Endothelial cell of umbilical vein (primary cell): ENCODE measurements at regions not wholly inside any gene's neighbourhood (a gene's known extent, or its start where the extent isn't known, plus 50 kb on each side); places are given as distances from the start of the nearest gene placed in this dataset.

Source experiments
- BruUV-seq: library from RNA; stranded (reverse); fragments of 400-500 nt; replicated peaks from 2 replicates; lab custom pipeline; 2021; lab: Mats Ljungman, UMichigan
- CTCF ChIA-PET: fragments of 300-600, 350-600 bp; sonication (Branson Sonifier 250); formaldehyde crosslinking; loops from one replicate; lab custom pipeline; 2021; ENCODE audit warnings: antibody characterized with exemption, inconsistent platforms; lab: Charles Lee
- POLR2A ChIA-PET: fragments of 300-600, 350-600 bp; sonication (Branson Sonifier 250); formaldehyde crosslinking; loops from one replicate; lab custom pipeline; 2021; ENCODE audit warnings: antibody characterized with exemption, inconsistent platforms; lab: Charles Lee
- DNase-seq: peaks from one replicate; pipeline ENCODE4 v3.0.0-alpha.2; 2011; ENCODE audit warnings: low read depth, low spot score
- FAIRE-seq: peaks from 2 replicates; lab custom pipeline; 2011; peaks lifted over from hg19 to GRCh38; lab: Jason Lieb, UNC
- H2AFZ ChIP-seq: 2 replicates; pipeline ENCODE4 v1.6.0; 2012; ENCODE audit warnings: low read depth, low read length, control low read depth, inconsistent platforms
- H3K27ac ChIP-seq: 2 replicates; pipeline ENCODE4 v1.5.1; 2011; ENCODE audit warnings: low read depth, mild to moderate bottlenecking, control low read depth, low read length, moderate library complexity; ENCODE audit not compliant: insufficient read depth
- H3K27me3 ChIP-seq, 2 experiments: 2 replicates each; pipeline versions ENCODE4 v1.6.0 to v1.6.1; 2011; ENCODE audit warnings: low read length in 2 of 2, mixed read lengths in 1 of 2; ENCODE audit not compliant: control insufficient read depth in 2 of 2, insufficient read depth in 2 of 2
- H3K36me3 ChIP-seq, 2 experiments: 2 replicates in 1 of 2; 3 replicates in 1 of 2; pipeline ENCODE4 v1.5.1; 2011; ENCODE audit warnings: low read length in 2 of 2, mild to moderate bottlenecking in 1 of 2, moderate library complexity in 1 of 2; ENCODE audit not compliant: control insufficient read depth in 2 of 2, insufficient read depth in 2 of 2; ENCODE audit errors: extremely low read depth in 1 of 2
- H3K4me1 ChIP-seq: 3 replicates; pipeline ENCODE4 v1.5.1; 2011; ENCODE audit warnings: mild to moderate bottlenecking, low read length; ENCODE audit not compliant: control insufficient read depth, insufficient read depth; ENCODE audit errors: extremely low read depth
- H3K4me2 ChIP-seq: 2 replicates; pipeline ENCODE4 v1.6.1; 2011; ENCODE audit warnings: low read length, control low read depth, mixed read lengths; ENCODE audit not compliant: insufficient read depth
- H3K4me3 ChIP-seq, 3 experiments: fragments of 200-600 bp in 1 of 3; sonication (generic), shearing (Covaris generic) in 1 of 3; replicated peaks in 1 of 3; 2 replicates each; pipeline ENCODE4 v1.5.1; 2011 to 2016; ENCODE audit warnings: control low read depth in 3 of 3, low read length in 3 of 3, mild to moderate bottlenecking in 2 of 3, inconsistent platforms in 1 of 3, low read depth in 1 of 3, moderate library complexity in 1 of 3; ENCODE audit not compliant: insufficient read depth in 1 of 3
- H3K79me2 ChIP-seq: 2 replicates; pipeline ENCODE4 v1.6.0; 2012; ENCODE audit warnings: low read length, inconsistent platforms; ENCODE audit not compliant: control insufficient read depth, insufficient read depth
- H3K9ac ChIP-seq: replicated peaks from 2 replicates; pipeline ENCODE3; 2011; ENCODE audit warnings: low read length, control low read depth; ENCODE audit not compliant: insufficient read depth; ENCODE audit errors: extremely low read depth
- H3K9me1 ChIP-seq: replicated peaks from 3 replicates; pipeline ENCODE4 v1.6.0; 2011; ENCODE audit warnings: mild to moderate bottlenecking, low read length; ENCODE audit not compliant: control insufficient read depth, insufficient read depth; ENCODE audit errors: extremely low read depth
- H3K9me3 ChIP-seq: replicated peaks from 2 replicates; pipeline ENCODE4 v1.5.1; 2012; ENCODE audit warnings: low read length, inconsistent platforms; ENCODE audit not compliant: control insufficient read depth, insufficient read depth
- H4K20me1 ChIP-seq: replicated peaks from 2 replicates; pipeline ENCODE3; 2011; ENCODE audit warnings: mild to moderate bottlenecking, low read length; ENCODE audit not compliant: control insufficient read depth, insufficient read depth; ENCODE audit errors: extremely low read depth
- CTCF ChIP-seq, 2 donors: IDR thresholded peaks; 1 replicate in 1 of 2; 2 replicates in 1 of 2; pipeline ENCODE4 v1.5.1; 2011; ENCODE audit warnings: low read length in 2 of 2, mild to moderate bottlenecking in 2 of 2, moderate library complexity in 2 of 2, control low read depth in 1 of 2, inconsistent platforms in 1 of 2, low read depth in 1 of 2; ENCODE audit not compliant: insufficient read depth in 1 of 2; ENCODE audit errors: extremely low read depth in 1 of 2
- EZH2 ChIP-seq: IDR thresholded peaks from 2 replicates; pipeline ENCODE4 v1.6.1; 2012; ENCODE audit warnings: borderline replicate concordance, low read depth, mild to moderate bottlenecking, moderate library complexity, low read length, inconsistent platforms; ENCODE audit not compliant: severe bottlenecking
- FOS ChIP-seq: IDR thresholded peaks from 2 replicates; pipeline ENCODE4 v1.6.1; 2011; ENCODE audit warnings: mild to moderate bottlenecking, low read length, moderate library complexity, borderline replicate concordance; ENCODE audit not compliant: insufficient read depth
- GATA2 ChIP-seq: IDR thresholded peaks from 2 replicates; pipeline ENCODE4 v1.7.0; 2011; ENCODE audit warnings: low read depth, mild to moderate bottlenecking, moderate library complexity, mixed read lengths, low read length; ENCODE audit not compliant: insufficient read length, insufficient read depth
- JUN ChIP-seq: IDR thresholded peaks from 2 replicates; pipeline ENCODE4 v1.6.1; 2011; ENCODE audit warnings: borderline replicate concordance, low read depth; ENCODE audit not compliant: insufficient read length, insufficient read depth
- MYC ChIP-seq: IDR thresholded peaks from one replicate; pipeline ENCODE4 v1.6.1; 2011; ENCODE audit warnings: mild to moderate bottlenecking, low read depth, low read length
- POLR2A ChIP-seq: IDR thresholded peaks from 2 replicates; pipeline ENCODE4 v1.6.1; 2012; ENCODE audit warnings: low read depth, mild to moderate bottlenecking, control low read depth, low read length
- POLR2AphosphoS5 ChIP-seq: IDR thresholded peaks from 2 replicates; pipeline ENCODE4 v1.6.1; 2012; ENCODE audit warnings: low read depth, mild to moderate bottlenecking, control low read depth, low read length, moderate library complexity; ENCODE audit not compliant: insufficient read depth
- dilution Hi-C: fragments of 300-500 bp; cut with MboI; formaldehyde crosslinking; loops from one replicate; pipeline ENCODE4 v1.15.0; 2019; ENCODE audit warnings: low sequenced_read_pairs; ENCODE audit not compliant: extremely low pct_ligation_motif_present
- intact Hi-C: fragments of 100-400 bp; cut with micrococcal nuclease; formaldehyde crosslinking; loops from one replicate; pipeline ENCODE4 v1.10.0; 2022
- TF ChIP-seq, protein P1 (sequence below): IDR thresholded peaks from 2 replicates; pipeline ENCODE4 v1.6.1; 2011; ENCODE audit not compliant: insufficient read depth, insufficient read length

DNA sequence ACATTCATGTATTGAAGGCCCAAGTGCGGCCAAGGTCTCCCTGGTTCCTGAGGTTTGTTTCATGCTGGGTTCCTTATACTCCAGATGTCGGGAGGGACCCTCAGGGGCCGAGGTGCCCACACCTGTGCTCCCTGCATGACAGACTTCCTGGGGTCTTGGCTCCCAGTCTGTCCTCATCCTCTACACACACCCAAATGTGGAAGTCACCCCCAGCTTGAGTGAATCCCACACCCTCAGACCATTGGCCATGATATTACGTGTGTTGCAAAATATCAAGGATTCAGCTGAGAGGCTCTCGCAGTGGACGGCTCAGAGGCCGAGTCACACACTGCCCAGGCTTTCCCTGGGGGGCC is 82.2 kb upstream of the DUSP22 start:
- Histone ChIP-seq H3K79me2 (no peaks in the 10 kb centered on the region), H3K27ac (no peak overlapping the region), H2AFZ (no peak overlapping the region), H3K36me3 (no peaks in the 10 kb centered on the region), H3K4me2 (no peak overlapping the region), H3K4me1 (no peaks in the 10 kb centered on the region), H3K4me3 (no peak overlapping the region), H3K27me3 (no peaks in the 10 kb centered on the region), H4K20me1 (no peaks in the 10 kb centered on the region), H3K9ac (no peak overlapping the region), H3K9me3 (no peaks in the 10 kb centered on the region), H3K9me1 (no peaks in the 10 kb centered on the region)
- TF ChIP-seq POLR2A (no peak), FOS (no peak), GATA2 (no peak)
- BruUV-seq = no TSS peak
- DNase-seq (no peak), FAIRE-seq (no peak)
- dilution Hi-C loops = no loop called here
- ChIA-PET CTCF (no interaction called here), POLR2A (no interaction called here)
- intact Hi-C loops = no loop called here

GRCh38 chr6:210778-211374 is 81.4 kb upstream of the DUSP22 start:
- no peaks in the 10 kb centered on the region for H3K79me2 ChIP-seq
- BruUV-seq = no TSS peak
- no peak overlapping the region for H2AFZ ChIP-seq
- no peaks in the 10 kb centered on the region for H3K9me1 ChIP-seq
- no peaks in the 10 kb centered on the region for H3K4me1 ChIP-seq
- H3K27me3 ChIP-seq = no peaks in the 10 kb centered on the region
- H3K4me3 ChIP-seq = no peak overlapping the region
- no peak overlapping the region for H3K4me2 ChIP-seq
- TF ChIP-seq, protein P1, sequence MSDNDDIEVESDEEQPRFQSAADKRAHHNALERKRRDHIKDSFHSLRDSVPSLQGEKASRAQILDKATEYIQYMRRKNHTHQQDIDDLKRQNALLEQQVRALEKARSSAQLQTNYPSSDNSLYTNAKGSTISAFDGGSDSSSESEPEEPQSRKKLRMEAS = no peak
- TF ChIP-seq GATA2 (no peak), EZH2 (no peak), JUN (no peak), MYC (no peak), FOS (no peak), POLR2AphosphoS5 (no peak), CTCF (IDR thresholded peaks at IDR 0.05; ENCODE audit: extremely low read depth in 1 of 2, insufficient read depth in 1 of 2, low read depth in 1 of 2, low read length in 2 of 2) (no peak)
- H3K36me3 ChIP-seq = no peaks in the 10 kb centered on the region
- DNase-seq (no peak), FAIRE-seq (no peak)
- CTCF ChIA-PET = interaction anchor here (1.0 kb wide), 1 partner anchor 11 kb away, joined by 3 read pairs; no protein-coding TSS in a partner anchor
- dilution Hi-C loops = no loop called here
- no peak overlapping the region for H3K27ac ChIP-seq
- H3K9ac ChIP-seq = no peak overlapping the region
- H3K9me3 ChIP-seq = no peaks in the 10 kb centered on the region
- H4K20me1 ChIP-seq = no peaks in the 10 kb centered on the region
- intact Hi-C loops = no loop called here
- POLR2A ChIA-PET = no interaction called here
